Stimulated activated CD8-positive, alpha-beta memory T cell treated with anti-CD3 and anti-CD28 coated beads, Interleukin-4, amount 100 ng/mL, for 48 hours (primary cell): ENCODE measurements at regions not wholly inside any gene's neighbourhood (a gene's known extent, or its start where the extent isn't known, plus 50 kb on each side); places are given as distances from the start of the nearest gene placed in this dataset.

Experiments used
- DNase-seq: peaks from one replicate; pipeline ENCODE4 v3.0.0-alpha.2; 2020

- DNase-seq, result no peak
These were observed 185.8 kb downstream of the GLI2 start for GRCh38 chr2:120921457-120921856.

GRCh38 chr2:120922571-120923332 is 187.1 kb downstream of the GLI2 start:
- no peak for DNase-seq

GRCh38 chr2:120923426-120923825 is 187.8 kb downstream of the GLI2 start:
- no peak for DNase-seq

DNA sequence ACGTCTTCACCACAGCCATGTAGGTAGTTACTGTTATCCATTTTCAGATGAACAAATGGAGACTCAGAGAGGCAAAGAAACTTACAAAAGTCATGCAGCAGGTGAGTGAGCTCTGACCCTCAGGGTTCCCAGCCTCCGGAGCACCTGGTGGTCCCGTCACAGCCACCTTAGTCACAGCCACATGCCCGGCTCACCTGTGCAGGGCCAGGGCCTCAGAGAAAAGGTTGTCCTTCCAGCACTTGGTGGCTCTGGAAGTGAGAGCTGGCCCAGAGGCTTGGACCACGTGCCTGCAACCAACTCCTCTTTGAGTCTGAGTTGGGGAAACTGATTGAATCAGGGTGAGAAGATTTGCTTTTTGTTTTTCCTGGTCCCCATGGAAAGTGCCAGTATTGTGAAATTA is 189.3 kb downstream of the GLI2 start:
- no peak for DNase-seq

DNA sequence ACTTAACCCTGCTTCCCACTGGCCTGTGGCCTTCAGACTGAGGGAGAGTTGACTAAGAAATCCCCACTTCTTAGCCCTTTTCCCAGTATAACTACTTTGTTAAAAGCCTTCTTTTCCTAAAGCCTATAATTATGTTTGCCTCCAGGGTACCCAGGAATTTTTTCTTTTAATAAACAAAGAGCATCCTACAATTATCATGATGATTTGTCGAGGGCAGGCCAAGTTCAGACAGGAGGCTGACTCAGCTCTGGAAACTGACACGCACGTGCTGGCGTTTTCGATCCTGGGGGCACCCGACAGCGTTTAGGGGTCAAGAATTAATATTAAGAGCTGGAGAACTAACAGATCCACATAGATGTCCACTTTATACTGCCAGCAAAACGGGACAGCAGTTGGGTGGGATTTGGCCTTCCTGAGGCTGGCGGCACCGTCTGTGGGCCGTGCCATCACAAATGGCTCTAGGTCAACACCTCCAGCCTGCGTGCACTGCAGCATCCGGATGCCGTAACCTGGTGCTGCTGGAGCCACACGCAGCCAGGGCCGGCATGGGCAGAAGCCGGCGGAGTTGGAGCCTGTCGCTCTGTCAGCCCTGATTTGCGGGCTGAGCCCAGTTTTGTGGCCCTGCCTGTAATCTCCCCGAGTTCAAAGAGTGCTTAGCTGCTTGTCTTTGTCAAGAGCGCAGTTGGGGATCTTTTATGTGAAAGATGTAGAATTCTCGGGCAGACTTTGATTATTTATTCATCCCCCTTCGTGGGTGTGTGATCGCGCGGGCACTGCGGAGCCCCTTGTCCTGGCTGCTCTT is 191.0 kb downstream of the GLI2 start:
- DNase-seq, result no peak

GRCh38 chr2:120927265-120927628 is 191.6 kb downstream of the GLI2 start:
- no peak for DNase-seq

GRCh38 chr2:120929829-120930228 is 194.2 kb downstream of the GLI2 start:
- no peak for DNase-seq

GRCh38 chr2:120930236-120930635 is 194.6 kb downstream of the GLI2 start:
- DNase-seq, result no peak

DNA sequence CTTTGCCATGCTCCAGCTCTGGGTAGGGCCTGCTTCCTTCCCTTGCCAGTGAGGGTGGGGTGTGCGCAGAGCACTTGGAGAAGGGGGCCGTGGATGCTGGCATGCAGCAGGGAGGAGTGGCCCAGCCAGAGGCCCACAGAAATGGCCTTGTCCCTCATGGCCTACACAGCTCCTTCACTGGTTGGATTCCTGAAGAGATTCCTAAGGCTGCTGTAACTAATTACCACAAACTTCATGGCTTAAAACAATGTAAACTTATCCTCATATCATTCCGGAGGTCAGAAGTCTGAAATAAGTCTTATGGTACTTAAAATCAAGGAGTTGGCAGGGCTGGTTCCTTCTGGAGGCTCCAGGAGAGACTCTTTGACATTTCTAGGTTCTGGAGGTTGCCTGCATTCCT is 195.2 kb downstream of the GLI2 start:
- DNase-seq, result no peak

- no peak for DNase-seq
These were observed 196.8 kb downstream of the GLI2 start for GRCh38 chr2:120932472-120932871.

DNA sequence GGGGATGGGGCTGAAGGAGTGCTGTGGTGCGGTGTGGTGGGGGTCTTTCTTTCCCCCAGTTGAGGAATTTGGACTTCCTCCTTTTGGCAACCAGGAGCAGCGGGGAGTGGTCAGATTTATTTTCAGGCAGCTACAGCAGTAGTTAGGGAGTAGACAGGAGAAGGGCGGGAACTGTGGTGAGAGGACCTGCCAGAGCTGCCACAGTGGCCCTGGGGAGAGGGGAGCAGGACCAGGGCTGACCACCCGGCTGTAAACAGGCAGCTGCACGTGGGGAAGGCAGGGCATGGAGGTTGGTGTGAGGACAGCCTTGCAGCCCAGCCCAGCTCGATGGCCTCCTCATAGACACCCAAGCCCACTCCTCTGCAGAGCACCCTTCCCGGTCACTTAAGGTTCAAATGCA is 197.2 kb downstream of the GLI2 start:
- DNase-seq, result no peak

DNA sequence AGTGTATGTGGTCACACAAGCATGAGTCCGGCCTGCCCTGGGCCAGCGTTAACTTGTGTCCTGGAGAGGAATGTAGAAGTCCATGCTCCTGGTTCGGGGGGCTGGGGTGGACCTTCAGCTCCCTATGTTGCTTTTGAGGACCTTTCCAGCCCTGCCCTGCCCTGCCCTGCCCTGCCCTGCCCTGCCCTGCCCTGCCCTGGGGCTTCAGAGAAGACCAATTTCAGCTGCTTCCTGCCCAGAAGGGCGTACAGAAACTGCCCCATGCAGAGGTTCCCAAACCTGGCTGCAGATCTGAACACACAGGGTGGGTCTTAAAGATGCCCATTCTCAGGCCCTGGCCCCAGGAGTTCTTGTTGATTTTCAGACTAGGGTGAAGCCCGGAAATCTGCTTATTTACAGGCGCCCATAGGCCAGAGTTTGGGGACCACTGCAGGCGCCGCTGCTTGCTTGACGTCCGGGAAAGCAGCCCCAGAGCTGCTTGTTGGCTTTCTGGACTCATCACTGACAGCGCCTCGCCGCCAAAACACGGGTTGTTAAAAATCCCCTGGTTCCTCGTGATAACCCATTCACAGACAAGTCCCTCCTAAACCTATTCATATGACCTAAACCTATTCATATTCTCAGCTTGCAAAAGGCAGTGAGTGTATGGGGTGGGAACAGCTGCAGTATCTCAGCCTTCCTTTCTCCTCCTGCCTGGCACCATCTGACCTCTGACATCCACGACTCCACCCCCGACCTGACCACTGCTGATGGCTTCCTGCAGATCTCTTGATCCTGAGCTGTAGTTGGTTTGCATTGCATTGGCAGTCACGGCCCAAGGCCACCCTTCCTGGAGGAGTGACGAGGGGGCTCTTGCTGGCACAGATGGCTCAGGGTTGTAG is 198.3 kb downstream of the GLI2 start:
- no peak for DNase-seq

GRCh38 chr2:120934574-120935338 is 199.1 kb downstream of the GLI2 start:
- DNase-seq, result no peak

- no peak for DNase-seq
These were observed 200.0 kb downstream of the GLI2 start for GRCh38 chr2:120935339-120936313.

- no peak for DNase-seq
These were observed 201.0 kb downstream of the GLI2 start for GRCh38 chr2:120936476-120937334.

DNA sequence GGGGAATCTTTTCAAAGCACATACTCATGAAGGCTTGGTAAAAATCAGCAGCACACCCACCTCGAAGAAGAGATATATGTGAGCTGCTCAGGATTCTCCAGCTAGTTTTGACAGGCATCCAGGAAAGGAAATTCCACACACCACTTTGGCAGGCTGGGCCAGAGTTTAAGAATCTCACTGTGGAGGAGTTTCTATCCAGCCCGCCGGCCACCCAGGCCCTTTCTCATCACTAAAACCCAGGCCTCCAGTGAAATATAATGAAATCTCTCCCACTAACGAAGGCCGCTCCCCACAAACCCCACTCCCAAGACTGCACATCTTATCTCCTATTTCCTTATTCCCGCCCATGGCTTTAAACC is 202.0 kb downstream of the GLI2 start:
- DNase-seq, result no peak

DNA sequence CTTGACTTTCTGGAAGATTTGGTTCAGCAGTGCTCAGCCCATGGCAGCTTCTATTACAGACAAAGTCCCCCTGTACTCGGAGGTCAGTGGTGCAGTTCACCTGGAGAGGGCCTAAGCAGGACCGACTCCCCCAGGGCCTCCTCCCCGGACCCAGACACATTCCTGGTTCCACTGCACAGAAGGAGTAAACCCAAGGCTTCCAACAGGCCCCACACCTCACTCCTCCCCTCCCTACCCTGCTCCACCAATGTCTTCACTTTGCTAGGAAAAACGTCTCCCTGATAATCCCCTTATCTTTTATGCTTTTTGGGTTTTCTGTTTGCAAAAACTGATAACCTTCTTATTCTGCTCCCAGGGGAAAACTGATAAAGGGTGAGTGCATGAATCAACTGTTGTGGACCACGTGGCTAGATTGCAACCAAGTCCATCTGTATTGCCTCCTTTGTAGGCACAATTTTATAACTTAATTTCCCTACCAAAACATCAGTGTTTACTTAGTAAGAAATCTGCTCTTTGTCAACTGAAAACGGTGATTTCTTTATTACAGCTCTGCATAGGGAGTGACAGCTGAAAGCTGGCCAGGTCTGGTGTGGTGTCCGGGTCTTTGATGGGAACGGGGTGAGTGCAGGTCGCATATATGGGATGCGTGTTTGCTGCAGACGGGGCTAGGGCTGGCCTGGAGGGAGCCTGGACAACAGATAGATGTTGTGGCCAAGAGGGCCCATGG is 202.5 kb downstream of the GLI2 start:
- no peak for DNase-seq

DNA sequence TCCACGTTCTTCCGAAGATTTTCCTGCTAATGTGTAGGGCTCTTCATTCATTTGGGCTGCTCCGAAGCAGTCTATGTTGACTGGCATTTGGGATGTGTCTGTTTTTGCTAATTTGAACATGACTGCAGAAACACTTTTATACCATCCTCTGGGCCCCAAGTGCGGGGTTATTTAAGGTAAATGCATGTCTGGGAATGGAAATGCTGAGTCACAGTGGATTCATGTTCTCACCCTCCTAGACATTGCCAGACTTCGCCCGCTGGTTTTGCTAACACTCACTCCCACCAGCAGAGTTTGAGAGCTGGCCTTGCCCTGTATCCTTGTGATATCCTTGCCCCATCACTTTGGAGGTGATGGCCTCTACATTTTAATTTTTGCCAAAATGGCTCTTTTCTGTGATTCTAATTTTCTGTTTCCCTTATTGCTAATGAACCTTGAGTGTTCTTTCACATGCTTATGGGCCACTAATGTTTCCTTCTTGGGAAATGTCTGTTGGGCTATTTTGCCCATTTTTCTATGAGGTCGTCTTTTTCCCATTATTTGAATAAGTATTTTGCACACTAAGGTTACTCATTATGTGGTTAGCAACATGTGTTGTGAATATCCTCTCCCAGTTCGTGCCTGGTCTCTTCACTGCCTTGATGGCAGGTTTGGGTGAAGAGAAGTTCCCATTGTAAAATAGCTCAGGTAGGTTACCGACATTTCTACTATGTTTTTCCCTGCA is 204.1 kb downstream of the GLI2 start:
- no peak for DNase-seq

DNA sequence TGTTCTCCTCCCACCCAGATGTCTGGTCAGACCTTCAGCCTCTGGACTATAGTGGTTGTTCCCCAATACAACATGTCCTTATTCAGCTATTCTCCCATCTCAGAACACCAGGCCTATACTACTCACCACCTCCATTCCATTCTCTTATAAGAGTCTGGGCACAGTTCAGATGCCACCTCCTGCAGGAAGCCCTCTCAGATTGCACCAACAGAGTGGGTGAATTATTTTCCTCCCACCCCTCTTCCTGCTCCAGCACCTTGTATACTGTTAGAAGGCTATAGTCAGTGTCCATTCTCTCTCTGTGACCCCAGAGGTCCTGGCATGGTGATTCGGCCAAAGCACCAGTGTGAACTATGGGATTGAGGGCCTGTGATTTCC is 204.6 kb downstream of the GLI2 start:
- no peak for DNase-seq
